B cell (primary cell): ENCODE measurements at regions not wholly inside any gene's neighbourhood (a gene's known extent, or its start where the extent isn't known, plus 50 kb on each side); places are given as distances from the start of the nearest gene placed in this dataset.

Experiments used
- ATAC-seq: fragments of 200-7000 bp; cut with Tn5 transposase; one replicate; pipeline ENCODE4 v1.10.0; 2021; ENCODE audit warnings: low read depth, mild to moderate bottlenecking, moderate number of reproducible peaks, moderate library complexity
- CTCF ChIA-PET: fragments of 350-600 bp; sonication (Branson Sonifier 250); formaldehyde crosslinking; loops from one replicate; lab custom pipeline; 2021; ENCODE audit warnings: antibody characterized with exemption, inconsistent platforms; lab: Charles Lee
- POLR2A ChIA-PET: fragments of 350-600 bp; sonication (Branson Sonifier 250); formaldehyde crosslinking; loops from one replicate; lab custom pipeline; 2021; ENCODE audit warnings: antibody characterized with exemption; lab: Charles Lee
- DNase-seq: peaks from one replicate; pipeline ENCODE4 v3.0.0; 2013
- H2AFZ ChIP-seq: 2 replicates; pipeline ENCODE4 v1.6.1; 2012; ENCODE audit warnings: mild to moderate bottlenecking, low read depth, low read length; ENCODE audit not compliant: insufficient read depth, poor library complexity, severe bottlenecking
- H3K27ac ChIP-seq, 2 donors: 1 replicate in 1 of 2; 2 replicates in 1 of 2; pipeline ENCODE4 v1.5.1; 2012 to 2013; ENCODE audit warnings: low read length in 2 of 2, mild to moderate bottlenecking in 2 of 2, moderate library complexity in 1 of 2
- H3K27me3 ChIP-seq, 4 experiments: fragments of 200-600 bp in 1 of 4; sonication (generic) in 1 of 4; replicated peaks in 1 of 4; 1 replicate in 2 of 4; 2 replicates in 2 of 4; pipeline versions ENCODE4 v1.6.1 to v1.7.0; 2013 to 2016; ENCODE audit warnings: low read length in 3 of 4, mild to moderate bottlenecking in 2 of 4, mixed read lengths in 1 of 4, moderate library complexity in 1 of 4; ENCODE audit not compliant: insufficient read depth in 4 of 4, control insufficient read depth in 3 of 4; ENCODE audit errors: control extremely low read depth in 1 of 4
- H3K36me3 ChIP-seq, 2 experiments: replicated peaks in 1 of 2; 1 replicate in 1 of 2; 2 replicates in 1 of 2; pipeline versions ENCODE4 v1.6.1 to v1.7.1; 2013; ENCODE audit warnings: low read length in 1 of 2; ENCODE audit not compliant: insufficient read depth in 2 of 2, control insufficient read depth in 1 of 2; ENCODE audit errors: control extremely low read depth in 1 of 2, extremely low read depth in 1 of 2
- H3K4me1 ChIP-seq, 2 donors: fragments of 200-600 bp in 1 of 2; sonication (generic) in 1 of 2; 1 replicate in 1 of 2; 2 replicates in 1 of 2; pipeline versions ENCODE4 v1.5.1 to v1.6.1; 2013 to 2017; ENCODE audit warnings: low read length in 2 of 2; ENCODE audit not compliant: control insufficient read depth in 2 of 2, insufficient read depth in 2 of 2
- H3K4me2 ChIP-seq: replicated peaks from 2 replicates; pipeline ENCODE3; 2012; ENCODE audit warnings: mild to moderate bottlenecking, low read depth, low read length; ENCODE audit not compliant: poor library complexity, severe bottlenecking
- H3K4me3 ChIP-seq, 5 experiments: fragments of 200-600 bp in 1 of 5; sonication (generic) in 1 of 5; 1 replicate in 3 of 5; 2 replicates in 2 of 5; pipeline versions ENCODE4 v1.5.1 to v1.7.0; 2011 to 2016; ENCODE audit warnings: low read length in 4 of 5, mild to moderate bottlenecking in 4 of 5, low read depth in 2 of 5, control low read depth in 1 of 5, moderate library complexity in 1 of 5; ENCODE audit not compliant: insufficient read depth in 1 of 5; ENCODE audit errors: control extremely low read depth in 1 of 5, extremely low read depth in 1 of 5
- H3K79me2 ChIP-seq: fragments of 200-600 bp; sonication (generic); one replicate; pipeline ENCODE4 v1.6.0; 2016; ENCODE audit warnings: low read length; ENCODE audit not compliant: control insufficient read depth, insufficient read depth
- H3K9ac ChIP-seq: fragments of 200-600 bp; sonication (generic); 2 replicates; pipeline ENCODE4 v1.6.1; 2017; ENCODE audit warnings: mild to moderate bottlenecking, low read length, moderate library complexity
- H3K9me3 ChIP-seq, 3 donors: one replicate each; pipeline versions ENCODE4 v1.6.1 to v1.7.1; 2013; ENCODE audit warnings: low read length in 2 of 3; ENCODE audit not compliant: control insufficient read depth in 2 of 3, insufficient read depth in 1 of 3; ENCODE audit errors: control extremely low read depth in 1 of 3
- H4K20me1 ChIP-seq: 2 replicates; pipeline ENCODE4 v1.6.0; 2012; ENCODE audit warnings: mild to moderate bottlenecking, low read length; ENCODE audit not compliant: insufficient read depth, control insufficient read depth, poor library complexity, severe bottlenecking
- H3K27ac Mint-ChIP-seq: one replicate; pipeline ENCODE4 v1.8.0; 2021; ENCODE audit warnings: mixed read lengths
- H3K27me3 Mint-ChIP-seq: one replicate; pipeline ENCODE4 v1.8.0; 2021; ENCODE audit warnings: mixed read lengths
- H3K4me1 Mint-ChIP-seq: one replicate; pipeline ENCODE4 v1.8.0; 2021; ENCODE audit warnings: mixed read lengths
- H3K4me3 Mint-ChIP-seq: one replicate; pipeline ENCODE4 v1.8.0; 2021; ENCODE audit warnings: mixed read lengths
- H3K9me3 Mint-ChIP-seq: one replicate; pipeline ENCODE4 v1.8.0; 2022; ENCODE audit warnings: mixed read lengths; ENCODE audit not compliant: insufficient read depth
- CTCF ChIP-seq: fragments of 200-600 bp; IDR thresholded peaks from one replicate; pipeline ENCODE4 v1.8.0; 2022; ENCODE audit warnings: antibody characterized with exemption, mild to moderate bottlenecking
- EZH2 ChIP-seq: IDR thresholded peaks from 2 replicates; pipeline ENCODE4 v1.6.1; 2012; ENCODE audit warnings: borderline replicate concordance, low read depth, mild to moderate bottlenecking, moderate library complexity, low read length; ENCODE audit not compliant: insufficient read depth, poor library complexity, severe bottlenecking
- WGBS: methylation state at CpG from one replicate; pipeline ENCODE4 v1.1.5; 2013; ENCODE audit warnings: missing lambda C conversion rate; ENCODE audit not compliant: insufficient coverage; 5-methylcytosine and 5-hydroxymethylcytosine counted together
- intact Hi-C: fragments of 100-400 bp; cut with micrococcal nuclease; formaldehyde crosslinking; loops from one replicate; pipeline ENCODE4 v1.10.0; 2022

GRCh38 chrX:148448686-148449085 lies 51.7 kb upstream of the AFF2 start:
- Mint-ChIP-seq H3K9me3 (no peaks in the 10 kb centered on the region), H3K27ac (peak overlapping the region; percentile 32), H3K4me3 (no peak overlapping the region), H3K4me1 (peaks cover 15% of the 10 kb centered on the region), H3K27me3 (no peaks in the 10 kb centered on the region)
- ATAC-seq (no peak), DNase-seq (peak; percentile 19)
- TF ChIP-seq EZH2 (no peak), CTCF (no peak)
- H3K9ac ChIP-seq, result no peak overlapping the region
- H2AFZ ChIP-seq, result no peak overlapping the region
- no peaks in the 10 kb centered on the region for H3K79me2 ChIP-seq
- peaks cover 9 to 10% of the 10 kb centered on the region in 2 donors for H3K4me1 ChIP-seq
- no peaks in the 10 kb centered on the region for H3K27me3 ChIP-seq
- ChIA-PET CTCF (no interaction called here), POLR2A (no interaction called here)
- WGBS, result 54% methylated on average over 4 of the region's 4 CpGs
- H4K20me1 ChIP-seq, result no peaks in the 10 kb centered on the region
- peak overlapping the region; percentile 3 for H3K4me2 ChIP-seq
- H3K27ac ChIP-seq, result no peak overlapping the region
- no peaks in the 10 kb centered on the region for H3K36me3 ChIP-seq
- H3K9me3 ChIP-seq, result no peaks in the 10 kb centered on the region
- H3K4me3 ChIP-seq, result no peak overlapping the region
- intact Hi-C loops, result no loop called here
